Smooth muscle cell (in vitro differentiated cells): ENCODE measurements at regions not wholly inside any gene's neighbourhood (a gene's known extent, or its start where the extent isn't known, plus 50 kb on each side); places are given as distances from the start of the nearest gene placed in this dataset.

Experiments used
- DNase-seq: peaks from one replicate; lab custom pipeline; 2025; ENCODE audit not compliant: unreplicated experiment; lab: John Stamatoyannopoulos, UW
- H2AFZ ChIP-seq: fragments of 200-600 bp; sonication (generic); 2 replicates; pipeline ENCODE4 v1.6.0; 2016; ENCODE audit warnings: antibody characterized with exemption, low read depth, mild to moderate bottlenecking
- H3F3A ChIP-seq: fragments of 200-600 bp; sonication (generic); 2 replicates; pipeline ENCODE4 v1.6.0; 2017; ENCODE audit warnings: antibody characterized with exemption, low read depth
- H3K27ac ChIP-seq: fragments of 200-600 bp; sonication (generic); 2 replicates; pipeline ENCODE4 v1.5.1; 2016; ENCODE audit warnings: low read depth, mild to moderate bottlenecking
- H3K27me3 ChIP-seq: fragments of 200-600 bp; sonication (generic); 2 replicates; pipeline ENCODE4 v1.6.1; 2016; ENCODE audit warnings: low read depth, mild to moderate bottlenecking
- H3K36me3 ChIP-seq: fragments of 200-600 bp; sonication (generic); 2 replicates; pipeline ENCODE4 v1.5.1; 2016; ENCODE audit warnings: low read depth
- H3K4me1 ChIP-seq: fragments of 200-600 bp; sonication (generic); 2 replicates; pipeline ENCODE4 v1.5.1; 2016; ENCODE audit warnings: low read depth
- H3K4me2 ChIP-seq: fragments of 200-600 bp; sonication (generic); 2 replicates; pipeline ENCODE4 v1.6.0; 2016; ENCODE audit warnings: mild to moderate bottlenecking
- H3K4me3 ChIP-seq: fragments of 200-600 bp; sonication (generic); 2 replicates; pipeline ENCODE4 v1.5.1; 2016; ENCODE audit warnings: mild to moderate bottlenecking
- H3K79me2 ChIP-seq: fragments of 200-600 bp; sonication (generic); 2 replicates; pipeline ENCODE4 v1.6.0; 2016; ENCODE audit warnings: low read depth, mild to moderate bottlenecking
- H3K9ac ChIP-seq: fragments of 200-600 bp; sonication (generic); 2 replicates; pipeline ENCODE4 v1.6.0; 2016; ENCODE audit warnings: low read depth
- H3K9me3 ChIP-seq: fragments of 200-600 bp; sonication (generic); replicated peaks from 2 replicates; pipeline ENCODE4 v1.5.1; 2016; ENCODE audit warnings: low read depth
- H4K20me1 ChIP-seq: fragments of 200-600 bp; sonication (generic); 2 replicates; pipeline ENCODE4 v1.6.0; 2016; ENCODE audit warnings: low read depth
- WGBS: methylation state at CpG from one replicate; pipeline ENCODE4 v1.1.7; 2016; ENCODE audit warnings: low lambda C conversion rate; 5-methylcytosine and 5-hydroxymethylcytosine counted together
- TF ChIP-seq, protein P1 (sequence below): fragments of 200-600 bp; sonication (generic); IDR thresholded peaks from 2 replicates; pipeline ENCODE4 v1.5.1; 2017; ENCODE audit warnings: borderline replicate concordance, mild to moderate bottlenecking, antibody characterized with exemption; ENCODE audit not compliant: insufficient read depth, poor library complexity, severe bottlenecking

DNA sequence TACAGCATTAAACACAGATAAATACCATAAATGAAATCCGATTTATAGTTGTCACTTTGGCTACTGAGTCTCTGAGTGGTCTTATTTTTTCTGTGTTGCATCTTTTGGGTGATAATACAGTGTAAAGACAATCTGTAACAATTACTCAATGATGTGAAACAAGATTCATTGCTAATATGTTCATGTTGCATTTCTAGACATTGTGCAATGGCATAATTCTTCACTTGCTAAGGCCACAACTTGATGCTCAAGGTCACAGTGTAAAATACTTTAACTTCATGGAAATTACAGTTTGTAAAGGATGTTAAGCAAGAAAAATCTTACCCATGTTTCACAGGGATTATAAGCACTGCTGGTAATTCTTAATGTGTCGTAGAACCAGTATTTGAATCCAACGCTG is 74.9 kb upstream of the SMLR1 start:
- TF ChIP-seq, protein P1, sequence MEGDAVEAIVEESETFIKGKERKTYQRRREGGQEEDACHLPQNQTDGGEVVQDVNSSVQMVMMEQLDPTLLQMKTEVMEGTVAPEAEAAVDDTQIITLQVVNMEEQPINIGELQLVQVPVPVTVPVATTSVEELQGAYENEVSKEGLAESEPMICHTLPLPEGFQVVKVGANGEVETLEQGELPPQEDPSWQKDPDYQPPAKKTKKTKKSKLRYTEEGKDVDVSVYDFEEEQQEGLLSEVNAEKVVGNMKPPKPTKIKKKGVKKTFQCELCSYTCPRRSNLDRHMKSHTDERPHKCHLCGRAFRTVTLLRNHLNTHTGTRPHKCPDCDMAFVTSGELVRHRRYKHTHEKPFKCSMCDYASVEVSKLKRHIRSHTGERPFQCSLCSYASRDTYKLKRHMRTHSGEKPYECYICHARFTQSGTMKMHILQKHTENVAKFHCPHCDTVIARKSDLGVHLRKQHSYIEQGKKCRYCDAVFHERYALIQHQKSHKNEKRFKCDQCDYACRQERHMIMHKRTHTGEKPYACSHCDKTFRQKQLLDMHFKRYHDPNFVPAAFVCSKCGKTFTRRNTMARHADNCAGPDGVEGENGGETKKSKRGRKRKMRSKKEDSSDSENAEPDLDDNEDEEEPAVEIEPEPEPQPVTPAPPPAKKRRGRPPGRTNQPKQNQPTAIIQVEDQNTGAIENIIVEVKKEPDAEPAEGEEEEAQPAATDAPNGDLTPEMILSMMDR, result no peak
- Histone ChIP-seq H3K27me3 (no peaks in the 10 kb centered on the region), H3K4me2 (no peak overlapping the region), H3K79me2 (no peaks in the 10 kb centered on the region), H4K20me1 (no peaks in the 10 kb centered on the region), H3K9me3 (no peaks in the 10 kb centered on the region), H3F3A (no peaks in the 10 kb centered on the region), H3K9ac (no peak overlapping the region), H3K36me3 (no peaks in the 10 kb centered on the region), H3K27ac (no peak overlapping the region), H3K4me3 (no peak overlapping the region), H3K4me1 (no peaks in the 10 kb centered on the region), H2AFZ (no peak overlapping the region)
- WGBS, result 85% methylated on average over 3 of the region's 3 CpGs
- DNase-seq, result no peak

DNA sequence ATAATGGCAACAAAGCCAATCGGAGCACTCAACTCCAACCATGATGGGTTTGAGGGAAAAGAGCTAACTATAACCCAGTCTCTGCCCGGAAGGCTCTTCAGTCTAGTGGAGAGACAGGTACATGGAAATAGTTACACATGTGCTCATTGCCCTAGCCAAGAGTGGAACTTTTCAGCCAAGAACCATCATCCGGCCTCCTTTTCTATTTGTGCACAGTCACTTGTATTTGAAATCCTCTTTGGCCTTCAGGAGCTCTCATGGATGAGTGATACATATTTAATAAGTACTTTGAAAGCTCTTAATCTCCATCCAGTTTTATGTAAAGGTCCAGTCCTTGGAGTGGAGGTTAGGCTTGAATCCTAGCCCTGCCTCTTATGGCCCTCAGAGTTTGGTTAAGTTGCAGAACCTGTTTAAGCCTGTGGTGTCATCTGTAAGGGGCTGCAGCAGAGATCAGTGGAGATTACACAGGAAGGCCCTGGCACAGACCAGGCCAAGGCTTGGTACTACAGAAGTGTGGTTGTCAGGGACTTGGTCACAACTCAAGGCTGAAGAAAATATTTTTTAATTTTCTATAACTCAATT is 72.3 kb upstream of the SMLR1 start:
- WGBS, result 98% methylated on average over 3 of the region's 3 CpGs
- Histone ChIP-seq H3K79me2 (no peaks in the 10 kb centered on the region), H3K36me3 (no peaks in the 10 kb centered on the region), H3K9me3 (no peaks in the 10 kb centered on the region), H3K27ac (no peak overlapping the region), H4K20me1 (no peaks in the 10 kb centered on the region), H3K9ac (no peak overlapping the region), H3K4me3 (no peak overlapping the region), H3F3A (no peaks in the 10 kb centered on the region), H2AFZ (no peak overlapping the region), H3K4me1 (no peaks in the 10 kb centered on the region), H3K4me2 (no peak overlapping the region), H3K27me3 (no peaks in the 10 kb centered on the region)
- no peak for DNase-seq
- TF ChIP-seq, protein P1, result no peak

DNA sequence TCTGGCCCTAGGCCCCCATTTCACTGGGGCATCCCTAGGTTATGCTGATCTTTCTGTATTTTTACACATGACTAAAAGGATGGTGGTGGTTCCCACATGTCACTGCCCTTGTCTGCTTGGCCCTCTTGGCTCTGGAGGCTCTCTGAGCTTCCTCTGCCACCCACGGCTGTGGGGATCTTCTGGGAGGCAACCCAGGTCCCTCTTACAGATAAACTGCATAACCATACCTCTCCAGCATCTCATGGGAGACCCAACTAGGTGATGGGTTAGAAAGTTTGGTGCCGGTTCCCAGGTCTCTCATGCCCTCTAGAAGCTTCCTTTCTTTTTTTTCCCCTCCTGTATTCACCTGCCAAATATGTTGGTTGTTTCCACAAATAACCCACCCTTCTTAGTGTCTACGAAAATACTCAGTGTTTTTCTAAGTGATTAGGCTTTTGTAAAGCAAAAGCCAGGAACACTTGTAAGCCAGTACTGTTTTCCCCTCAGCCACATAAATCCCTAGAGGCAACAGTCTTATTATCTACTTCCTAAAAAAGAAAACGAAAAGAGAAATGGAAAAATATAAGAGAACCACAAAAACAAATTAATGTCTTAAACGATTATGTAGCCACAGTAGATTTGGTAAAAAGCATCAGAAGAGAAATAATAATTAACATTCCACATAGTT is 71.7 kb upstream of the SMLR1 start:
- no peak for DNase-seq
- TF ChIP-seq, protein P1, result no peak
- H3K27me3 ChIP-seq, result no peaks in the 10 kb centered on the region
- WGBS, result 79% methylated on average over 5 of the region's 5 CpGs
- H3K27ac ChIP-seq, result no peak overlapping the region
- H3K4me2 ChIP-seq, result no peak overlapping the region
- no peaks in the 10 kb centered on the region for H3F3A ChIP-seq
- no peaks in the 10 kb centered on the region for H3K36me3 ChIP-seq
- H3K79me2 ChIP-seq, result no peaks in the 10 kb centered on the region
- H3K4me1 ChIP-seq, result no peaks in the 10 kb centered on the region
- no peak overlapping the region for H3K9ac ChIP-seq
- H3K4me3 ChIP-seq, result no peak overlapping the region
- H4K20me1 ChIP-seq, result no peaks in the 10 kb centered on the region
- no peaks in the 10 kb centered on the region for H3K9me3 ChIP-seq
- no peak overlapping the region for H2AFZ ChIP-seq

DNA sequence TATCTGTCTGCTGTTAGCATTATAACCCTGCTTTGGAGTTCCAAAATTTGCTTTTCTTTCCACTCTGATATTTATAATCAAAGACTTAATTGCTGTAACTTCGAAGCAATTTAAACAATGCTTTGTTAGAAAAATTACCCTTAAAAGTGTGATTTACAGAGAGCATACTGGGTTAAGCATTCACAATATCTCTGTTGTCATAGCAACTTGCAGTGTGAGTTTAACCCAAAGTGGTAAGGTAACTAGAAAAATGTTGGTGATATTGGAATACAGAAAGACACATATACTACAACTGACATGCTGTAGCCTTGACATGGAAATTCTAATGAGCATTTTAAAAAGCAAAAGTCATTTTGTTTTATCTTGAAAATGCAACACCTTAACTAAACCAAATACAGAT is 70.4 kb upstream of the SMLR1 start:
- Histone ChIP-seq H3K36me3 (no peaks in the 10 kb centered on the region), H2AFZ (no peak overlapping the region), H3K4me3 (no peak overlapping the region), H3K4me2 (no peak overlapping the region), H4K20me1 (no peaks in the 10 kb centered on the region), H3F3A (no peaks in the 10 kb centered on the region), H3K27ac (no peak overlapping the region), H3K9me3 (no peaks in the 10 kb centered on the region), H3K9ac (no peak overlapping the region), H3K4me1 (no peaks in the 10 kb centered on the region), H3K27me3 (no peaks in the 10 kb centered on the region), H3K79me2 (no peaks in the 10 kb centered on the region)
- DNase-seq, result no peak
- TF ChIP-seq, protein P1, result no peak
- 90% methylated on average over 1 of the region's 1 CpG for whole genome bisulfite sequencing
